Endothelial cell (in vitro differentiated cells): ENCODE measurements at regions not wholly inside any gene's neighbourhood (a gene's known extent, or its start where the extent isn't known, plus 50 kb on each side); places are given as distances from the start of the nearest gene placed in this dataset.

Source experiments
- DNase-seq: peaks from one replicate; pipeline ENCODE4 v3.0.0; 2021; ENCODE audit warnings: low spot score
- H3K27ac Mint-ChIP-seq: one replicate; pipeline ENCODE4 v1.8.0; 2021; ENCODE audit warnings: mixed read lengths, inconsistent platforms; ENCODE audit not compliant: unreplicated experiment
- H3K27me3 Mint-ChIP-seq: one replicate; pipeline ENCODE4 v1.8.0; 2021; ENCODE audit warnings: mild to moderate bottlenecking, moderate library complexity, mixed read lengths, inconsistent platforms; ENCODE audit not compliant: unreplicated experiment
- H3K36me3 Mint-ChIP-seq: one replicate; pipeline ENCODE4 v1.8.0; 2021; ENCODE audit warnings: mild to moderate bottlenecking, low read depth, mixed read lengths, inconsistent platforms; ENCODE audit not compliant: unreplicated experiment
- H3K4me1 Mint-ChIP-seq: one replicate; pipeline ENCODE4 v1.8.0; 2021; ENCODE audit warnings: mild to moderate bottlenecking, mixed read lengths, inconsistent platforms; ENCODE audit not compliant: unreplicated experiment
- H3K4me3 Mint-ChIP-seq: one replicate; pipeline ENCODE4 v1.8.0; 2021; ENCODE audit warnings: mild to moderate bottlenecking, mixed read lengths, inconsistent platforms; ENCODE audit not compliant: unreplicated experiment
- H3K9me3 Mint-ChIP-seq: one replicate; pipeline ENCODE4 v1.8.0; 2021; ENCODE audit warnings: mixed read lengths, inconsistent platforms; ENCODE audit not compliant: unreplicated experiment
- CTCF ChIP-seq: fragments of 200-600 bp; sonication (generic); IDR thresholded peaks from one replicate; pipeline ENCODE4 v1.5.0; 2021; ENCODE audit warnings: antibody characterized with exemption; ENCODE audit not compliant: unreplicated experiment

GRCh38 chr1:118821801-118822200, 166.3 kb downstream of the TBX15 start:
- no peak for TF ChIP-seq CTCF
- H3K27ac Mint-ChIP-seq, result no peak overlapping the region
- H3K36me3 Mint-ChIP-seq, result no peaks in the 10 kb centered on the region
- no peaks in the 10 kb centered on the region for H3K27me3 Mint-ChIP-seq
- no peaks in the 10 kb centered on the region for H3K4me1 Mint-ChIP-seq
- no peak overlapping the region for H3K4me3 Mint-ChIP-seq
- no peaks in the 10 kb centered on the region for H3K9me3 Mint-ChIP-seq
- DNase-seq, result no peak

- H3K4me3 Mint-ChIP-seq, result no peak overlapping the region
- DNase-seq, result no peak
- no peaks in the 10 kb centered on the region for H3K36me3 Mint-ChIP-seq
- no peak for TF ChIP-seq CTCF
- no peaks in the 10 kb centered on the region for H3K9me3 Mint-ChIP-seq
- H3K4me1 Mint-ChIP-seq, result no peaks in the 10 kb centered on the region
- H3K27me3 Mint-ChIP-seq, result no peaks in the 10 kb centered on the region
- no peak overlapping the region for H3K27ac Mint-ChIP-seq
Measured at GRCh38 chr1:118820864-118821263, 167.3 kb downstream of the TBX15 start.

- Mint-ChIP-seq H3K27me3 (no peaks in the 10 kb centered on the region), H3K9me3 (no peaks in the 10 kb centered on the region), H3K36me3 (no peaks in the 10 kb centered on the region), H3K4me3 (no peak overlapping the region), H3K27ac (no peak overlapping the region), H3K4me1 (no peaks in the 10 kb centered on the region)
- TF ChIP-seq CTCF, result no peak
- no peak for DNase-seq
Measured at GRCh38 chr1:118815909-118816308, 172.2 kb downstream of the TBX15 start.

- Mint-ChIP-seq H3K36me3 (no peaks in the 10 kb centered on the region), H3K4me1 (peaks cover 8% of the 10 kb centered on the region), H3K27ac (no peak overlapping the region), H3K4me3 (no peak overlapping the region), H3K27me3 (no peaks in the 10 kb centered on the region), H3K9me3 (no peaks in the 10 kb centered on the region)
- DNase-seq, result no peak
- TF ChIP-seq CTCF, result no peak
Measured at GRCh38 chr1:118812555-118812954, 175.6 kb downstream of the TBX15 start.

GRCh38 chr1:118811156-118811555, 177.0 kb downstream of the TBX15 start:
- Mint-ChIP-seq H3K4me3 (no peak overlapping the region), H3K9me3 (no peaks in the 10 kb centered on the region), H3K36me3 (no peaks in the 10 kb centered on the region), H3K27me3 (no peaks in the 10 kb centered on the region), H3K4me1 (peaks cover 8% of the 10 kb centered on the region), H3K27ac (no peak overlapping the region)
- no peak for DNase-seq
- TF ChIP-seq CTCF, result no peak
